ENCODE measurements at regions not wholly inside any gene's neighbourhood (a gene's known extent, or its start where the extent isn't known, plus 50 kb on each side); places are given as distances from the start of the nearest gene placed in this dataset.

DNA sequence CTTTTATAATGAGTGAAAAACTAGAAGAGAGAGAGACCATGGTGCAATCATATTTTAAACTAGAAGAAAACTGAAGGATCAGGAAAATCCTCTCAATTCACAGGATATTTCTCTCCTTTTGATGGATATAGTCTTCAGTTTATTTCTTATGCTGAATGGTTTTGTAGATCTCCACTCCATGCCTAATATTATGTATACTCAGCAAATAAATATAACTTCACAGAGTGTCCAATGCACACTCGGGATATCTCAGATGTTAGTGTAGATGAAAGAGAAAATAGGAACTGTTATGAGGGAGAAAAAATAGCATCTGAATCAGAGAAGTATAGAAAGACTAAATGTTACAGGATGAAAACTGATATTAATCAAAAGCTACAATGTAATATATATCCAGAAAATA is 1324.5 kb upstream of the PIK3C3 start:
- Histone ChIP-seq H3K27ac (no peak overlapping the region), H3K27me3 (no peaks in the 10 kb centered on the region), H3K4me1 (ENCODE audit: insufficient read depth) (no peaks in the 10 kb centered on the region), H3K9me3 (no peaks in the 10 kb centered on the region), H3K4me3 (no peak overlapping the region), H3K36me3 (no peaks in the 10 kb centered on the region)
- WGBS, 3 donors = 85 to 91% (median 91%) methylated on average over 1 of the region's 1 CpG
- DNase-seq = no peak
- intact Hi-C loops (cut with DNase I) = no loop called here
- TF ChIP-seq EP300 (IDR thresholded peaks at IDR 0.05) (no peak), POLR2A (IDR thresholded peaks at IDR 0.05) (no peak)
- TF ChIP-seq, protein P1, sequence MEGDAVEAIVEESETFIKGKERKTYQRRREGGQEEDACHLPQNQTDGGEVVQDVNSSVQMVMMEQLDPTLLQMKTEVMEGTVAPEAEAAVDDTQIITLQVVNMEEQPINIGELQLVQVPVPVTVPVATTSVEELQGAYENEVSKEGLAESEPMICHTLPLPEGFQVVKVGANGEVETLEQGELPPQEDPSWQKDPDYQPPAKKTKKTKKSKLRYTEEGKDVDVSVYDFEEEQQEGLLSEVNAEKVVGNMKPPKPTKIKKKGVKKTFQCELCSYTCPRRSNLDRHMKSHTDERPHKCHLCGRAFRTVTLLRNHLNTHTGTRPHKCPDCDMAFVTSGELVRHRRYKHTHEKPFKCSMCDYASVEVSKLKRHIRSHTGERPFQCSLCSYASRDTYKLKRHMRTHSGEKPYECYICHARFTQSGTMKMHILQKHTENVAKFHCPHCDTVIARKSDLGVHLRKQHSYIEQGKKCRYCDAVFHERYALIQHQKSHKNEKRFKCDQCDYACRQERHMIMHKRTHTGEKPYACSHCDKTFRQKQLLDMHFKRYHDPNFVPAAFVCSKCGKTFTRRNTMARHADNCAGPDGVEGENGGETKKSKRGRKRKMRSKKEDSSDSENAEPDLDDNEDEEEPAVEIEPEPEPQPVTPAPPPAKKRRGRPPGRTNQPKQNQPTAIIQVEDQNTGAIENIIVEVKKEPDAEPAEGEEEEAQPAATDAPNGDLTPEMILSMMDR (IDR thresholded peaks at IDR 0.05) = no peak

DNA sequence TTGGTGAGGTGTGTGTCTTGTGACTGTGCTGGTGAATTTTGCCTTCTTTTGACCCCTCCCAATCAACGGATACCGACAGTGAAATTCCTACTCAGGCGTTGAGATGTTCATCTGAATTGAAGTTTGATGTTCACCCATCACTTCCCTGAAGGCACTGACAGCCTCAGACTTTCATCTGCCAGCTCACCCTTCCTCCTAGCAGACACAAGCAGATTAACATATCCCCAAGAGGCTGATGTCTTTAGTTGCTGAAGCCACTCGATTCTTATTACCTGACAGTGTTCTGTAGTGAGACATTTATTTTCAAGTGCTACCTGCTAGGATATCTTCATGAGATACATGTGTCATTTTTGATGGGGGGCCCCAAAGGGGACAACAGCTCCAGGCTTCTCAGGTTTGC is 1330.1 kb upstream of the PIK3C3 start:
- Histone ChIP-seq H3K4me1 (ENCODE audit: insufficient read depth) (no peaks in the 10 kb centered on the region), H3K36me3 (no peaks in the 10 kb centered on the region), H3K9me3 (no peaks in the 10 kb centered on the region), H3K27ac (no peak overlapping the region), H3K27me3 (no peaks in the 10 kb centered on the region), H3K4me3 (no peak overlapping the region)
- intact Hi-C loops (cut with DNase I) = no loop called here
- TF ChIP-seq, protein P1 (IDR thresholded peaks at IDR 0.05) = no peak
- TF ChIP-seq POLR2A (IDR thresholded peaks at IDR 0.05) (no peak), EP300 (IDR thresholded peaks at IDR 0.05) (no peak)
- no peak for DNase-seq
- WGBS, 3 donors = 80 to 86% (median 82%) methylated on average over 4 of the region's 4 CpGs

DNA sequence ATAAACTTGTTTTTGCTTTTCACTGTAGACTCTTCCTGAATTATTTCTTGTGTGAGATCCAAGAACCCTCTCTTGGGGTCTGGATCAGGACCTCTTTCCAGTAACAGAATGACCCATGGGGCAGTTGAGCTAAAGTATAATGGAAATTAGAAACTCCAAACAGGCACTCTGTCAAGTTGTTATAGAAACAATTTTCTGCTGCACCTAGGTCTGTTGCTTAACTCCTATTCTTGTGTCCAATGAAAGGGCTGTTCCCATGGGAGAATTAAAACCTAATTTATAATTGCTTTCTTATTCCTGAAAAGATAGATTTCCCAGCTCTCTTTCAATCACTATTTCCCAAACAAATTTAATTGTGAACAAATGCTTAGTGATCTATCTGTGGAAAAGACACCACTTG is 1341.3 kb upstream of the PIK3C3 start:
- no peak for DNase-seq
- Histone ChIP-seq H3K27ac (no peak overlapping the region), H3K4me3 (no peak overlapping the region), H3K9me3 (no peaks in the 10 kb centered on the region), H3K36me3 (no peaks in the 10 kb centered on the region), H3K27me3 (no peaks in the 10 kb centered on the region), H3K4me1 (ENCODE audit: insufficient read depth) (no peaks in the 10 kb centered on the region)
- TF ChIP-seq POLR2A (IDR thresholded peaks at IDR 0.05) (no peak), EP300 (IDR thresholded peaks at IDR 0.05) (no peak)
- TF ChIP-seq, protein P1 (IDR thresholded peaks at IDR 0.05) = no peak
- intact Hi-C loops (cut with DNase I) = no loop called here

DNA sequence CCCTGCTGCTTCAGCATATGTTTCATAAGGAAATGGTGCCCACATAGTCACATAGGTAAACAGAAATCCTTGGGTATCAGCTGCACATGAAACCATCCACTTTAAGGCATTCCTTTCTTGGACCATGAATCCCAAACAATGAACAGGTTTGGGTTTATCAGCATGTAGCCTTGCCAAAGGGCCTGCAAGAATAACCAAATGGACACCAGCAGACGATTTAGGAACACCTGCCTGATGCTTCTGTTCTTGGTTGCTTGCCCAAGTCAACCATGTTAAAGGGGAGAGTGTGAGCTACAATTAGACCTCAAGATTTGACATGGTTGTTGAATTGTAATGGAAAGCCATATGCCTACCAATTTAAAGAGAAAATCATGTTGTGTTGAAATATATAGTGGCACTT is 1342.7 kb upstream of the PIK3C3 start:
- Histone ChIP-seq H3K4me1 (ENCODE audit: insufficient read depth) (no peaks in the 10 kb centered on the region), H3K27me3 (no peaks in the 10 kb centered on the region), H3K27ac (no peak overlapping the region), H3K36me3 (no peaks in the 10 kb centered on the region), H3K9me3 (no peaks in the 10 kb centered on the region), H3K4me3 (no peak overlapping the region)
- intact Hi-C loops (cut with DNase I) = no loop called here
- no peak for DNase-seq
- WGBS, 3 donors = 52 to 77% (median 61%) methylated on average over 1 of the region's 1 CpG
- TF ChIP-seq EP300 (IDR thresholded peaks at IDR 0.05) (no peak), POLR2A (IDR thresholded peaks at IDR 0.05) (no peak)
- TF ChIP-seq, protein P1 (IDR thresholded peaks at IDR 0.05) = no peak

DNA sequence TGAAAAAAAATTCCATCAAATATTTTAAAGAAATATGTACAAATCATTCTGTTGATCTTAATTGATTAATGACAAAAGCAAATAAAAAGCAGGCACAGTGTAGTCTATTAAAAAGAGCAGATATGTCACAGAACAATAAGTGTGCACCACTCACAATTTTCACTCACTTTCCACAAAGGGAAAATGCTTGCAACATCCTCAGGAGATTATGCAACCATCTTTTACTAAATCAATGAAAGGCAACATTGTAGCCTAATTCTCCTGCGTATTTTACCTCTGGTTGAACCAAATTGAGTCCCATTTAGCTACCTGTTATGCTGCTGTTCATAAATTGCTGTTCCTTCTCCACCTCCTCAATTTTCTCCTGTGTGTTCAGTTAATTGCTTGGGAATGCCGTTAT is 1346.8 kb upstream of the PIK3C3 start:
- no peaks in the 10 kb centered on the region for H3K27me3 ChIP-seq
- H3K36me3 ChIP-seq = no peaks in the 10 kb centered on the region
- intact Hi-C loops (cut with DNase I) = no loop called here
- DNase-seq = no peak
- TF ChIP-seq POLR2A (IDR thresholded peaks at IDR 0.05) (no peak), EP300 (IDR thresholded peaks at IDR 0.05) (no peak)
- TF ChIP-seq, protein P1 (IDR thresholded peaks at IDR 0.05) = no peak
- H3K4me3 ChIP-seq = no peak overlapping the region
- H3K27ac ChIP-seq = no peak overlapping the region
- 72 to 80% (median 75%) methylated on average over 2 of the region's 2 CpGs for WGBS, 3 donors
- no peaks in the 10 kb centered on the region for H3K4me1 ChIP-seq (ENCODE audit: insufficient read depth)
- no peaks in the 10 kb centered on the region for H3K9me3 ChIP-seq

All from ovary (tissue), 7 donors.